K562 (cell line): ENCODE measurements at regions not wholly inside any gene's neighbourhood (a gene's known extent, or its start where the extent isn't known, plus 50 kb on each side); places are given as distances from the start of the nearest gene placed in this dataset.
"Not testable (repeated sequence)": the region's sequence is repeated elsewhere in the genome, so short reads cannot be mapped to it uniquely, and the experiment has no call there.

Source experiments
- ATAC-seq: fragments of 200-7000 bp; cut with Tn5 transposase; 3 replicates; pipeline ENCODE4 v1.9.1; 2020; ENCODE audit warnings: moderate library complexity
- BruUV-seq: library from RNA; stranded (reverse); fragments of 400-500 nt; replicated peaks from 2 replicates; lab custom pipeline; 2021; lab: Mats Ljungman, UMichigan
- CTCF ChIA-PET: fragments of 300-600 bp; formaldehyde crosslinking; extraction: SDS; loops from one replicate; lab custom pipeline; 2021; ENCODE audit warnings: low intra/inter-chr PET ratio; lab: Yijun Ruan, JAX
- POLR2A ChIA-PET: fragments of 300-600, 350-650 bp; sonication (Branson Sonifier 250); formaldehyde crosslinking; extraction: SDS; loops from one replicate; lab custom pipeline; 2021; ENCODE audit warnings: antibody characterized with exemption, inconsistent platforms; lab: Yijun Ruan, JAX
- DNase-seq, 4 experiments: peaks; one replicate each; pipeline versions ENCODE4 v3.0.0 to v3.0.0-alpha.2; 2011 to 2018; ENCODE audit warnings: low spot score in 3 of 4, mixed read lengths in 3 of 4; ENCODE audit errors: extremely low read depth in 1 of 4
- FAIRE-seq: peaks from 2 replicates; lab custom pipeline; 2011; peaks lifted over from hg19 to GRCh38; lab: Jason Lieb, UNC
- H2AFZ ChIP-seq: 2 replicates; pipeline ENCODE4 v1.6.0; 2011; ENCODE audit warnings: low read depth, low read length, control low read depth, inconsistent platforms
- H3K27ac ChIP-seq: fragments of 200-600 bp; 3 replicates; pipeline ENCODE4 v1.8.0; 2011; ENCODE audit warnings: low read depth, mild to moderate bottlenecking, control low read depth, inconsistent platforms, low read length, moderate library complexity, mixed read lengths; ENCODE audit errors: extremely low read depth
- H3K27me3 ChIP-seq, 2 experiments: fragments of 300-600 bp in 1 of 2; 2 replicates in 1 of 2; 3 replicates in 1 of 2; pipeline versions ENCODE4 v1.6.0 to v1.8.0; 2011; ENCODE audit warnings: inconsistent platforms in 2 of 2, low read length in 2 of 2, mild to moderate bottlenecking in 1 of 2, mixed read lengths in 1 of 2, moderate library complexity in 1 of 2; ENCODE audit not compliant: control insufficient read depth in 2 of 2, insufficient read depth in 2 of 2
- H3K36me3 ChIP-seq: fragments of 300-600 bp; 3 replicates; pipeline ENCODE4 v1.8.0; 2011; ENCODE audit warnings: mild to moderate bottlenecking, low read length, inconsistent platforms; ENCODE audit not compliant: control insufficient read depth, insufficient read depth
- H3K4me1 ChIP-seq, 2 experiments: fragments of 200-600 bp in 1 of 2; replicated peaks in 1 of 2; 2 replicates in 1 of 2; 3 replicates in 1 of 2; pipeline versions ENCODE4 v1.5.1 to v1.8.0; 2011; ENCODE audit warnings: inconsistent platforms in 2 of 2, low read length in 2 of 2, mild to moderate bottlenecking in 1 of 2, mixed read lengths in 1 of 2, moderate library complexity in 1 of 2; ENCODE audit not compliant: control insufficient read depth in 2 of 2, insufficient read depth in 2 of 2
- H3K4me2 ChIP-seq: 2 replicates; pipeline ENCODE4 v1.6.1; 2011; ENCODE audit warnings: low read length, control low read depth, inconsistent platforms, mixed read lengths; ENCODE audit not compliant: insufficient read depth
- H3K4me3 ChIP-seq: fragments of 200-600 bp; sonication (generic), shearing (Covaris generic); 2 replicates; pipeline ENCODE4 v1.5.1; 2016; ENCODE audit warnings: control low read depth, inconsistent platforms
- H3K79me2 ChIP-seq: fragments of 200-600 bp; 3 replicates; pipeline ENCODE4 v1.8.0; 2011; ENCODE audit warnings: low read length, inconsistent platforms; ENCODE audit not compliant: control insufficient read depth, insufficient read depth
- H3K9ac ChIP-seq, 2 experiments: 2 replicates each; pipeline versions ENCODE4 v1.6.0 to v1.6.1; 2011; ENCODE audit warnings: low read depth in 2 of 2, low read length in 2 of 2, control low read depth in 1 of 2, inconsistent platforms in 1 of 2, mild to moderate bottlenecking in 1 of 2, mixed read lengths in 1 of 2; ENCODE audit not compliant: insufficient read depth in 1 of 2
- H3K9me1 ChIP-seq: one replicate; pipeline ENCODE4 v1.6.0; 2011; ENCODE audit warnings: inconsistent platforms, mild to moderate bottlenecking, low read length, moderate library complexity; ENCODE audit not compliant: control insufficient read depth, insufficient read depth
- H3K9me3 ChIP-seq: replicated peaks from 2 replicates; pipeline ENCODE4 v1.5.1; 2011; ENCODE audit warnings: low read depth, low read length, inconsistent platforms; ENCODE audit not compliant: control insufficient read depth, insufficient read depth
- H4K20me1 ChIP-seq: replicated peaks from 2 replicates; pipeline ENCODE4 v1.6.1; 2011; ENCODE audit warnings: low read length, inconsistent platforms, mixed read lengths; ENCODE audit not compliant: control insufficient read depth, insufficient read depth
- ARNT ChIP-seq, 2 experiments: fragments of 450-650 bp; IDR thresholded peaks; 2 replicates each; pipeline ENCODE4 v1.6.1; 2016; ENCODE audit warnings: mild to moderate bottlenecking in 1 of 2
- LARP7 ChIP-seq: fragments of 450-650 bp; IDR thresholded peaks from 2 replicates; pipeline ENCODE4 v1.6.1; 2016
- NR1H2 ChIP-seq: sonication (generic); formaldehyde crosslinking; IDR thresholded peaks from 2 replicates; pipeline ENCODE4 v1.4.0; 2020; ENCODE audit warnings: mild to moderate bottlenecking, missing genetic modification reagents
- PHF8 ChIP-seq: fragments of 200-600 bp; sonication (generic); IDR thresholded peaks from 2 replicates; pipeline ENCODE4 v1.6.1; 2012; ENCODE audit warnings: mixed run types, mild to moderate bottlenecking, inconsistent platforms, low read length, moderate library complexity, borderline replicate concordance
- WGBS: fragments of 100-300 bp; shearing (Covaris generic); methylation state at CpG from one replicate; pipeline ENCODE4 v1.1.6; 2016; ENCODE audit warnings: low coverage, mixed read lengths; ENCODE audit not compliant: insufficient coverage; ENCODE audit errors: missing lambda C conversion rate; 5-methylcytosine and 5-hydroxymethylcytosine counted together
- in situ Hi-C: fragments of 300-500 bp; cut with MboI; formaldehyde crosslinking; loops from 4 replicates; pipeline ENCODE4 v1.15.0; 2018; ENCODE audit warnings: inconsistent platforms, mixed read lengths
- intact Hi-C: fragments of 100-400 bp; cut with micrococcal nuclease; formaldehyde crosslinking; loops from 2 replicates; pipeline ENCODE4 v1.14.2; 2022
- TF ChIP-seq, protein P1 (sequence below): fragments of 450-650 bp; conservative IDR thresholded peaks from 2 replicates; pipeline ENCODE4 v1.6.1; 2016; ENCODE audit warnings: missing genetic modification characterization, low read depth, mild to moderate bottlenecking, missing compliant biosample characterization, moderate library complexity
- TF ChIP-seq, protein P2 (sequence below): fragments of 150-350 bp; conservative IDR thresholded peaks from 2 replicates; pipeline ENCODE4 v1.6.1; 2014; ENCODE audit warnings: low read length

DNA sequence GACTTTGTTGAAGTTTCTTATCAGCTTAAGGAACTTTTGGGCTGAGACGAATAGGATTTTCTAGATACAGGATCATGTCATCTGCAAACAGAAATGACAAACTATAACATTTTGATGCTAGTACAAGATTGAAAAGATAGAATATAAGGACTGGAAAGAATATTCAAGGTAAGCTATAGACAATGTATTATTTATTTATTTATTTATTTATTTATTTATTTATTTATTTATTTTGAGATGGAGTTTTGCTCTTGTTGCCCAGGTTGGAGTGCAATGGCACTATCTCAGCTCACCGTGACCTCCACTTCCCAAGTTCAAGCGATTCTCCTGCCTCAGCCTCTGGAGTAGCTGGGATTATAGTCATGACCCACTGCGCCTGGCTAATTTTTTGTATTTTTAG is 125.0 kb downstream of the OTOR start:
- in situ Hi-C loops, DNase-seq, H3K36me3 ChIP-seq, POLR2A ChIA-PET, FAIRE-seq, H2AFZ ChIP-seq, H3K27ac ChIP-seq, H3K4me2 ChIP-seq, intact Hi-C loops, H3K9me3 ChIP-seq, CTCF ChIA-PET, H4K20me1 ChIP-seq, H3K79me2 ChIP-seq, H3K27me3 ChIP-seq, H3K4me1 ChIP-seq, H3K4me3 ChIP-seq, H3K9me1 ChIP-seq, H3K9ac ChIP-seq, BruUV-seq, ATAC-seq: not testable (repeated sequence)
- 0% methylated on average over 4 of the region's 4 CpGs for WGBS

DNA sequence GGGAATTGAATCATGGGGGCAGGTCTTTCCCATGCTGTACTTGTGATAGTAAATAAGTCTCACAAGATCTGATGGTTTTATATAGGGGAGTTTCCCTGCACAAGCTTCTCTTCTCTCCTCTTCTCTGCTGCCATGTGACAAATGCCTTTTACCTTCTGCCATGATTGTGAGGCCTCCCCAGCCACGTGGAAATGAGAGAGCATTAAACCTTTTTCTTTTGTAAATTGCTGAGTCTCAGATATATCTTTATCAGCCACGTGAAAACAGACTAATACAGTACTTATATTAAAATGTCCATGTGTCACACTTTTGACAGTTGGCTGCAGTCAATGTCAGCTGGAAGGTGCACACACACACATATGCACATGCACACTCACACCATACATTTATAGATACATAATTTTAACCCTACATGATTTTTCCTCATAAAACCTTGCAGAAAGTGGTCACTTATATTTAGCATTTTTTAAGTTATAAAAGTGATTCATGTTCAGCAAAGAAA is 128.9 kb downstream of the OTOR start:
- BruUV-seq, result no TSS peak
- FAIRE-seq (no peak), ATAC-seq (no peak), DNase-seq (no peak)
- no peaks in the 10 kb centered on the region for H3K27me3 ChIP-seq
- H3K36me3 ChIP-seq, result no peaks in the 10 kb centered on the region
- TF ChIP-seq ARNT (IDR thresholded peaks at IDR 0.05), result no peak
- no peak for TF ChIP-seq LARP7
- TF ChIP-seq, protein P1, sequence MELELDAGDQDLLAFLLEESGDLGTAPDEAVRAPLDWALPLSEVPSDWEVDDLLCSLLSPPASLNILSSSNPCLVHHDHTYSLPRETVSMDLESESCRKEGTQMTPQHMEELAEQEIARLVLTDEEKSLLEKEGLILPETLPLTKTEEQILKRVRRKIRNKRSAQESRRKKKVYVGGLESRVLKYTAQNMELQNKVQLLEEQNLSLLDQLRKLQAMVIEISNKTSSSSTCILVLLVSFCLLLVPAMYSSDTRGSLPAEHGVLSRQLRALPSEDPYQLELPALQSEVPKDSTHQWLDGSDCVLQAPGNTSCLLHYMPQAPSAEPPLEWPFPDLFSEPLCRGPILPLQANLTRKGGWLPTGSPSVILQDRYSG, result no peak
- no peak for TF ChIP-seq PHF8
- TF ChIP-seq, protein P2, sequence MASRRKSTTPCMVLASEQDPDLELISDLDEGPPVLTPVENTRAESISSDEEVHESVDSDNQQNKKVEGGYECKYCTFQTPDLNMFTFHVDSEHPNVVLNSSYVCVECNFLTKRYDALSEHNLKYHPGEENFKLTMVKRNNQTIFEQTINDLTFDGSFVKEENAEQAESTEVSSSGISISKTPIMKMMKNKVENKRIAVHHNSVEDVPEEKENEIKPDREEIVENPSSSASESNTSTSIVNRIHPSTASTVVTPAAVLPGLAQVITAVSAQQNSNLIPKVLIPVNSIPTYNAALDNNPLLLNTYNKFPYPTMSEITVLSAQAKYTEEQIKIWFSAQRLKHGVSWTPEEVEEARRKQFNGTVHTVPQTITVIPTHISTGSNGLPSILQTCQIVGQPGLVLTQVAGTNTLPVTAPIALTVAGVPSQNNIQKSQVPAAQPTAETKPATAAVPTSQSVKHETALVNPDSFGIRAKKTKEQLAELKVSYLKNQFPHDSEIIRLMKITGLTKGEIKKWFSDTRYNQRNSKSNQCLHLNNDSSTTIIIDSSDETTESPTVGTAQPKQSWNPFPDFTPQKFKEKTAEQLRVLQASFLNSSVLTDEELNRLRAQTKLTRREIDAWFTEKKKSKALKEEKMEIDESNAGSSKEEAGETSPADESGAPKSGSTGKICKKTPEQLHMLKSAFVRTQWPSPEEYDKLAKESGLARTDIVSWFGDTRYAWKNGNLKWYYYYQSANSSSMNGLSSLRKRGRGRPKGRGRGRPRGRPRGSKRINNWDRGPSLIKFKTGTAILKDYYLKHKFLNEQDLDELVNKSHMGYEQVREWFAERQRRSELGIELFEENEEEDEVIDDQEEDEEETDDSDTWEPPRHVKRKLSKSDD, result no peak
- no peak for TF ChIP-seq NR1H2 (CRISPR knock-in tag)
- no peak overlapping the region for H3K27ac ChIP-seq
- no peak overlapping the region for H2AFZ ChIP-seq
- H3K4me2 ChIP-seq, result no peak overlapping the region
- no peaks in the 10 kb centered on the region for H3K4me1 ChIP-seq
- no peaks in the 10 kb centered on the region for H3K79me2 ChIP-seq
- in situ Hi-C loops (no loop called here), intact Hi-C loops (no loop called here)
- no peaks in the 10 kb centered on the region for H3K9me3 ChIP-seq
- no peaks in the 10 kb centered on the region for H3K9me1 ChIP-seq
- ChIA-PET CTCF (no interaction called here), POLR2A (no interaction called here)
- H4K20me1 ChIP-seq, result no peaks in the 10 kb centered on the region
- no peak overlapping the region for H3K9ac ChIP-seq
- H3K4me3 ChIP-seq, result no peak overlapping the region
- 0% methylated on average over 2 of the region's 2 CpGs for WGBS
